UCSD-AML1 (cell line): ENCODE measurements at regions not wholly inside any gene's neighbourhood (a gene's known extent, or its start where the extent isn't known, plus 50 kb on each side); places are given as distances from the start of the nearest gene placed in this dataset.
"Not testable (repeated sequence)": the region's sequence is repeated elsewhere in the genome, so short reads cannot be mapped to it uniquely, and the experiment has no call there.

Experiments used
- DNase-seq: peaks from one replicate; lab custom pipeline; 2025; ENCODE audit not compliant: unreplicated experiment; lab: John Stamatoyannopoulos, UW

GRCh38 chr14:27715561-27715960, 1051.0 kb upstream of the FOXG1 start:
- no peak for DNase-seq

GRCh38 chr14:27721760-27722159, 1044.8 kb upstream of the FOXG1 start:
- DNase-seq = no peak

GRCh38 chr14:27725482-27725881, 1041.1 kb upstream of the FOXG1 start:
- no peak for DNase-seq

- no peak for DNase-seq
Observed at GRCh38 chr14:27727251-27727770, 1039.3 kb upstream of the FOXG1 start.

- DNase-seq = no peak
Observed at GRCh38 chr14:27730204-27730603, 1036.4 kb upstream of the FOXG1 start.

DNA sequence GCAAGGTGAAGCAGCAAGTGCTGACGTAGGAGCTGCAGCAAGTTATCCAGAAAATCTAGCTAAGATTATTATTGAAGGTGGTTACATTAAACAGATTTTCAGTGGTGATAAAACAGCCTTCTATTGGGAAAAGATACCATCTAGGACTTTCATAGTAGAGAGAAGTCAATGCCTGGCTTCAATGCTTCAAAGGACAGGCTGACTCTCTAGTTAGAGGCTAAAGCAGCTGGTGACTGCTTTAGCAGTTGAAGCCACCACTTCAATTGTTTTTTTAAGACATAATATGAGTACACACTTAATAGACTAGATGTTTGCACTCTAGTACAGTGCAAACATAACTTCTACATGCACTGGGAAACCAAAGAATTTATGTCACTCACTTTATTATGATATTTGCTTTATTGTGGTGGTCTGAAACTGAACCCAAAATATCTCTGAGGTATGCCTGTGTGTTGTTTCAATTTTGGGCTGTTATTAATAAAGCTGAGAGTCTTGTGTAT, 1026.9 kb upstream of the FOXG1 start:
- no peak for DNase-seq

- no peak for DNase-seq
Observed at GRCh38 chr14:27750114-27750513, 1016.5 kb upstream of the FOXG1 start.

DNA sequence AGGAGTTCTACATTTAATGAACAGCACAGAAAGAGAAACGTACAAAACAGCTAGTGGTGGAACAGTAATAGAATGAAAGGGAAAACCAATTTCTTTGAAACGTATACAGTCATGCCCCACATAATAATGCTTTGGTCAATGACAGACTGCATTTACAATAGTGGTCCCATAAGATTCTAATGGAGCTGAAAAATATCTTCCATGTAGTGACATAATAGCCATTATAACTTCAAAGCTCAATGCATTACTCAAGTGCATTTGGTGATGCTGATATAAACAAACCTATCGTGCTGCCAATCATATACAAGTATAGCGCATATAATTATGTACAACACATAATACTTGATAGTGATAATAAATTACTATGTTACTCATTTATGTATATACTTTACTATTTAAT, 1008.9 kb upstream of the FOXG1 start:
- DNase-seq = not testable (repeated sequence)

DNA sequence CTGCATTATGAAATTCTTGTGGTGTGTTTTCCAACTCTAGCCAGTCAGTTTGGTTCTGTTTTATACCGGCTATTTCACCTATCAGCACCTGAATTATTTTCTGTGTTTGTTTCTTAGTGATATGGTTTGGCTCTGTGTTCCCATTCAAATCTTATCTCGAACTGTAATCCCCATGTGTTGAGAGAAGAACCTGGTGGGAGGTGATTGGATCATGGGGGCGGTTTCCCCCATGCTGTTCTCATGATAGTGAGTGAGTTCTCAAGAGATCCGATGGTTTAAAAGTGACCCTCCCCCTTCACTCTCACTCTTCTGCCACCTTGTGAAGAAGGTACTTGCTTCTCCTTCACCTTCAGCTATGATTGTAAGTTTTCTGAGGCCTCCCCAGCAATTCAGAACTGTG, 1006.2 kb upstream of the FOXG1 start:
- not testable (repeated sequence) for DNase-seq

DNA sequence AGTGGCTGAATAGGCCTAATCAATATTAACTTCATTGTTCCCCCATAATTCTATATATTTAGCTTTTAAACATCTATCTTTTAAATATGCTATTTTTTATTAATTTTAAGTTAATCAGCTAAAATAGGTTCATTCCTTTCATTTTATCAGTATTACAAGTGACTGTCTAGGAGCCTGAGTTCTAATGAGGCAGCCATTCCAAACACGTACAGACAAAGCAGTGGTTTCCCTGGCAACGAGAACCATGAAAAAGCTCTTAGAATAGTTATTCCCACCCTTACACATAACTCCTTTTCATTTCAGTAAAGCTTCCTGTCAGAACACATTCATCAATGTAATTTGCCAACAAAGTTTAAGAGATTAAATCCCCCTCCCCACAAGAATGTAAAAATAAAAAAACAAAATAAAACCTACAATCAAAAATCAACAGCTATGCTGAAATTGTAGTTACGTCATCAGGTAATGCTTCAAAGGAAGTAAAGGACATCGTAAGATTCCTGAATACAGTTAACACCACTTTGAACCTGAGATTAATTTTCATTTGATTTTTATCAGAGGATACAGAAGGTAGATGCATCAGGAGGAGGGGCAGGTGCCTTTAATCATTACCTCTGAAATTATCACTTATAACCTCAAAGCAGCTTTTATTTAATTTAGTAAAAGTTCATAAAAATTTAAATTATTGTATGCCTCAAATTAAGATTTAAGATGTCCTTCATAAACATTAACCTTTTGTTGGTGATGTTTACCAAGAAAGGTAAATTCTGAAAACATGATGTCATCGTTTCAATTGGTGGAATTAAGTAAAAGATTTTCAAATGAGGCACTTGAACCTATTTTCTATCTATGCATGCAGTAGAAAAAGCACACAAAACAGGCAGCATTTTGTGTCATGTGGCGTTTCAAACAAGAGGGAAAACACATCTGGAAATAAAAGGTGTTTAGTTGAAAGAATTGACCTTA, 967.2 kb upstream of the FOXG1 start:
- DNase-seq = not testable (repeated sequence)

DNA sequence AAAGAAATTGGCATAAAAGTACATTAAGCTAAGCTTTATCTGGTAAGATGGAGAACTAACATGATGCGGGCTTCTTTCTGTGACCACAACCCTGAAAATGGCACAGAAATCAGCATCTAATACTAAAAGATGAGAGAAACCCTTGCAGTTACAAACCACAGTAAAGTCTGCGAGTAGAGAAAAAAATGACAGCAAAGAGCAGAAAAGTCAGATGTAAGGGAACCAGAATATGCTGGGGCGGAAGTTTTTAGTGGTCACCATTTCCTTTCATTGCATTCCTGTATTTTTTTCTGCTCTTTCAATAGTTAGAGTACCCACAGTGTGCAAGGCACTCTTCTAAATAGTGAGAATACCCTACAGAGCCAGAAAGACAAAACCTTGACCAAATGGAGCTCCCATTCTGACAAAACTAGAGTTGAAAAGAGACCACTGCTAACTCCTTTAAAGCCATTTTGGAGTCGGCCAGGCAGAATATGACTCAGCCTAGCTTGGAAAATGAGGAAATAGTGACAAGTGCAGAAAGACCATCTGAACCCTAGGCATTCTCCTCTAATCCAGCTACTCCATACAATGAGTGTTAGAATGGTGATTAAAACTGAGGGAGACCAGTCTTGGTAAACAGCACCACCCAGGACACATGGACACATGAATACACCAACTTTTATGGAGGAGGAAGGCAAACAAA, 948.7 kb upstream of the FOXG1 start:
- peak; percentile 9 for DNase-seq

DNA sequence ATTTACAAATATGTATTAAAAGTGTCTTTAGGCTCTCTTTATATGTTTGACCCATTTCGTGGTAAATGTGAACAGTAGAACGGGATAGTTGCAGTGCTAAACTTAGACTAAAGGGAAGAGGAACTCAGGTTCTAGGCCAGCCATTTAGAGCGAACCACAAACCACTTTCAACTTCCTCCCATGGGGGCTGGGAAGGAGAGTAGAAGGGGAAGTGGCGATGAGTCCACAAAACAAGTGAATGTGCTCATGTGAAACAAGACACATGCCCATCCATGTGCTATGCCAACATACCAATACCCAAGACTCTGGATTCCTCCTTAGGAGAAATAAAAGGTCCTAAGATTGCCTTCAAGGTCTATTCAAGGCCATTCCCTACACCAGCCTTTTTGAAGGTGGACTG, 940.4 kb upstream of the FOXG1 start:
- peak; percentile 55 for DNase-seq

GRCh38 chr14:27831978-27832377, 934.6 kb upstream of the FOXG1 start:
- not testable (repeated sequence) for DNase-seq

DNA sequence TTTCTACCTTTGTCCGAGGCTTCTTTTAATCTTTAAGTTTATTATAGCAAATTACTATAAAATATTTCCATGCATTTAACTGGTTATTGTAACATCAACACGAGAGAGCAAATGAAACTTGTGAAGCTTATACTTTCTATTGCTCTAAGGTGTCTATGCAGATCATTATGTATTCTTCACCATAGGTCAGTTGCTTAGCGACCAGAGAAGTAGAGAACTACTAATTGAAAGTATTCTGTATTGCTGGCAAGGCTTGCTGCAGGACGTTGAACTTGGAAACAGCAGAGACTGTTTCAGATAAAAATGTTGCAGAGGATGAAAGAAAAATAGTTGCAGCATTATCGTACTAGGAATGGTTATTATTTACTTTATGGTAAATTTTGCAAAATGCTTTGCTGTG, 933.6 kb upstream of the FOXG1 start:
- DNase-seq = not testable (repeated sequence)

DNA sequence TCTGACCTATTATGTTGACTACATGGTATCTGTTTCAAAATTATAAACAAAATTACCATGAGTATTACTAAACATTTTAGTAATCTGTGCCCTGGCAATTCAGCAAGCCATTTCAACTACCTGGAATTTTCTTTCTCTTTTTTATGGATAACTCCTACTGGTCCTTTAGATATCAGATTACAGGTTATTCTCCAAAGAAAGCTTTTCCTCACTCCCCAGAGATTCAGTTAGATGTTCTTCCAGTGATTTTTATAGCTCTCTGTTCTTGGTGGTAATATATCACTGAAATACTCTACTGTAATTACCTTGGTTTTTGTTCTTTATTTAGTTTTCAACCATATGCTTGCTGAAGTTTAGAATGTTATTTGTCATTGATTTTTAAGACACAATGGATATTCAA, 930.2 kb upstream of the FOXG1 start:
- no peak for DNase-seq

DNA sequence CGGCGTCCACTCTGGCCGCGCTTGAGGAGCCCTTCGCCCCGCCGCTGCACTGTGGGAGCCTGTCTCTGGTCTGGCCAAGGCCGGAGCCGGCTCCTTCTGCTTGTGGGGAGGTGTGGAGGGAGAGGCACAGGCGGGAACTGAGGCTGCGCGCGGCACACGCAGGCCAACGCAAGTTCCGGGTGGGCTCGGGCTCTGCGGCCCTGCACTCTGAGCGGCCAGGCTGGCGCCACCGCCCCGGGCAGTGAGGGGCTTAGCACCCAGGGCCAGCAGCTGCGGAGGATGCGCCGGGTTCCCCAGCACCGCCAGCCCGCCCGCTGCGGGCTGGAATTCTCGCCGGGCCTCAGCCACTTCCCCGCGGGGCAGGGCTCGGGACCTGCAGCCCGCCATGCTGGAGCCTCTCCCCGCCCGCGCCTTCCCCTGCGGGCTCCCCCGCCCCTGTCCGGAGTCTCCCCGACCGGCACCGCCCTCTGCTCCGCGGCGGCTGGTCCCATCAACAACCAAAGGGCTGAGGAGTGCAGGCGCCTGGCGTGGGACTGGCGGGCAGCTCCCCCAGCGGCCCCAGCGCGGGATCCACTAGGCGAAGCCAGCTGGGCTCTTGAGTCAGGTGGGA, 921.2 kb upstream of the FOXG1 start:
- no peak for DNase-seq

DNA sequence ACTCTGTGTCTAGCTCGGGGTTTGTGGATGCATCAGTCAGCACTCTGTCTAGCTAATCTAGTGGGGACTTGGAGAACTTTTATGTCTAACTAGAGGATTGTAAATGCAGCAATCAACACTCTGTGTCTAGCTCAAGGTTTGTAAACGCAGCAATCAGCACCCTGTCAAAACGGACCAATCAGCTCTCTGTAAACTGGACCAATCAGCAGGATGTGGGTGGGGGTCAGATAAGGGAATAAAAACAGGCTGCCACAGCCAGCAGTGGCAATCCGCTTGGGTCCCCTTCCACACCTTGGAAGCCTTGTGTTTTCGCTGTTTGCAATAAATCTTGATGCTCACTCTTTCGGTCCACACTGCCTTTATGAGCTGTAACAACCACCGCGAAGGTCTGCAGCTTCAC, 920.7 kb upstream of the FOXG1 start:
- DNase-seq = no peak

DNA sequence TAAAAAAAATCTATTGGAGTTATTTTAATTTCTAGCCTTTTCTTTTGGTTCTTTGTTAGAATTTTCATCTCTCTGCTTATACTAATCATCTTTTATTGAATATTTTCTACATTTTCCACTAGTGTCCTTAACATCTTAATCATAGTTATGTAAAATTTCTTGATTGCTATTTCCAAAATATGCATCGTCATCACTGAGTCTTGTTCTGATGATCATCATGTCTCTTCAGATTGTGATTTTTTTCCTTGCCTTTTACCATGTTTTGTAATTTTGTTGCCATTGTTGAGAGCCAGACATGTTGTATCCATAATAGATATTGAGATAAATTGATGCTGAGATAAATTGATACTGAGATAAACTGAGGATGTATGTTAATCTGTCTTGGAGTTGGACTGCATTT, 919.1 kb upstream of the FOXG1 start:
- not testable (repeated sequence) for DNase-seq

GRCh38 chr14:27849193-27849592, 917.4 kb upstream of the FOXG1 start:
- peak; percentile 8 for DNase-seq

GRCh38 chr14:27862684-27863083, 903.9 kb upstream of the FOXG1 start:
- no peak for DNase-seq

DNA sequence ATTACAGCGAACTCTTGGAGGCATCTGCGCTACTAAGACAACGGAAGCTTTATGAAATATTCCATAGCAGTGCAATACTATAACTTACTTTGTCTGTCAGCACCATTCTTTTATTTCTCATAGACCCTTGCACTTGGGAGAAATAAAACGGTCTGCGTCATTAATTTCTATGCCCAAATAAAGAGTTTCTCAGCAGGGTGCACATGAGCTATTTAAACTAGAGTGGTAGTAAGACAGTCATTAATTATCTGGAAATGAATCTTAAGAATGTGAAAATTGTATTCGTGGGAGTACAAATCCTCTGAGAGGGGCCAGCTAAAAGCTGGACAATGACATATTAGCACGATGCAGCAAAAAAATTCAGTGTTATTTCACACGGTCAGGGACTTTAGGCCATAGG, 903.4 kb upstream of the FOXG1 start:
- DNase-seq = no peak
